AG04450 (cell line): ENCODE measurements at regions not wholly inside any gene's neighbourhood (a gene's known extent, or its start where the extent isn't known, plus 50 kb on each side); places are given as distances from the start of the nearest gene placed in this dataset.

Source experiments
- CTCF ChIA-PET: fragments of 300-600, 350-600 bp; formaldehyde crosslinking; extraction: SDS; loops from one replicate; lab custom pipeline; 2022; ENCODE audit warnings: antibody characterized with exemption, inconsistent platforms; lab: Charles Lee
- POLR2A ChIA-PET: fragments of 350-600 bp; formaldehyde crosslinking; extraction: SDS; loops from one replicate; lab custom pipeline; 2021; ENCODE audit warnings: antibody characterized with exemption, inconsistent platforms; lab: Yijun Ruan, JAX
- DNase-seq: peaks from one replicate; pipeline ENCODE4 v3.0.0-alpha.2; 2011; ENCODE audit warnings: low read depth, low spot score
- H3K27ac ChIP-seq: one replicate; pipeline ENCODE4 v1.5.1; 2012; ENCODE audit warnings: low read depth, low read length, control low read depth
- H3K27me3 ChIP-seq: one replicate; pipeline ENCODE4 v1.6.0; 2012; ENCODE audit warnings: low read length; ENCODE audit not compliant: control insufficient read depth, insufficient read depth
- H3K4me3 ChIP-seq: 2 replicates; pipeline ENCODE4 v1.5.1; 2011; ENCODE audit warnings: mild to moderate bottlenecking, low read depth, low read length, control low read depth
- H3K9me3 ChIP-seq: 2 replicates; pipeline ENCODE4 v1.5.1; 2012; ENCODE audit warnings: low read length; ENCODE audit not compliant: control insufficient read depth, insufficient read depth
- TF ChIP-seq, protein P1 (sequence below): IDR thresholded peaks from 2 replicates; pipeline ENCODE4 v1.5.1; 2011; ENCODE audit warnings: low read depth, low read length, control low read depth, inconsistent platforms

- no peak for DNase-seq
- Histone ChIP-seq H3K27me3 (no peaks in the 10 kb centered on the region), H3K4me3 (no peak overlapping the region), H3K9me3 (peaks cover 5% of the 10 kb centered on the region; the same call in 1 of the 2 replicates), H3K27ac (no peak overlapping the region)
- ChIA-PET POLR2A (no interaction called here), CTCF (no interaction called here)
- TF ChIP-seq, protein P1, sequence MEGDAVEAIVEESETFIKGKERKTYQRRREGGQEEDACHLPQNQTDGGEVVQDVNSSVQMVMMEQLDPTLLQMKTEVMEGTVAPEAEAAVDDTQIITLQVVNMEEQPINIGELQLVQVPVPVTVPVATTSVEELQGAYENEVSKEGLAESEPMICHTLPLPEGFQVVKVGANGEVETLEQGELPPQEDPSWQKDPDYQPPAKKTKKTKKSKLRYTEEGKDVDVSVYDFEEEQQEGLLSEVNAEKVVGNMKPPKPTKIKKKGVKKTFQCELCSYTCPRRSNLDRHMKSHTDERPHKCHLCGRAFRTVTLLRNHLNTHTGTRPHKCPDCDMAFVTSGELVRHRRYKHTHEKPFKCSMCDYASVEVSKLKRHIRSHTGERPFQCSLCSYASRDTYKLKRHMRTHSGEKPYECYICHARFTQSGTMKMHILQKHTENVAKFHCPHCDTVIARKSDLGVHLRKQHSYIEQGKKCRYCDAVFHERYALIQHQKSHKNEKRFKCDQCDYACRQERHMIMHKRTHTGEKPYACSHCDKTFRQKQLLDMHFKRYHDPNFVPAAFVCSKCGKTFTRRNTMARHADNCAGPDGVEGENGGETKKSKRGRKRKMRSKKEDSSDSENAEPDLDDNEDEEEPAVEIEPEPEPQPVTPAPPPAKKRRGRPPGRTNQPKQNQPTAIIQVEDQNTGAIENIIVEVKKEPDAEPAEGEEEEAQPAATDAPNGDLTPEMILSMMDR: no peak
These were observed 441.0 kb downstream of the PTPRU start for GRCh38 chr1:29677028-29678024.

- Histone ChIP-seq H3K9me3 (peaks cover 5% of the 10 kb centered on the region; the same call in 1 of the 2 replicates), H3K27me3 (no peaks in the 10 kb centered on the region), H3K4me3 (no peak overlapping the region), H3K27ac (no peak overlapping the region)
- CTCF ChIA-PET: no interaction called here
- DNase-seq: no peak
- TF ChIP-seq, protein P1: no peak
- POLR2A ChIA-PET: no interaction called here
These were observed 440.2 kb downstream of the PTPRU start for GRCh38 chr1:29676496-29676895.

GRCh38 chr1:29675481-29676263, 439.4 kb downstream of the PTPRU start:
- CTCF ChIA-PET: no interaction called here
- no peak overlapping the region for H3K27ac ChIP-seq
- TF ChIP-seq, protein P1: no peak

DNA sequence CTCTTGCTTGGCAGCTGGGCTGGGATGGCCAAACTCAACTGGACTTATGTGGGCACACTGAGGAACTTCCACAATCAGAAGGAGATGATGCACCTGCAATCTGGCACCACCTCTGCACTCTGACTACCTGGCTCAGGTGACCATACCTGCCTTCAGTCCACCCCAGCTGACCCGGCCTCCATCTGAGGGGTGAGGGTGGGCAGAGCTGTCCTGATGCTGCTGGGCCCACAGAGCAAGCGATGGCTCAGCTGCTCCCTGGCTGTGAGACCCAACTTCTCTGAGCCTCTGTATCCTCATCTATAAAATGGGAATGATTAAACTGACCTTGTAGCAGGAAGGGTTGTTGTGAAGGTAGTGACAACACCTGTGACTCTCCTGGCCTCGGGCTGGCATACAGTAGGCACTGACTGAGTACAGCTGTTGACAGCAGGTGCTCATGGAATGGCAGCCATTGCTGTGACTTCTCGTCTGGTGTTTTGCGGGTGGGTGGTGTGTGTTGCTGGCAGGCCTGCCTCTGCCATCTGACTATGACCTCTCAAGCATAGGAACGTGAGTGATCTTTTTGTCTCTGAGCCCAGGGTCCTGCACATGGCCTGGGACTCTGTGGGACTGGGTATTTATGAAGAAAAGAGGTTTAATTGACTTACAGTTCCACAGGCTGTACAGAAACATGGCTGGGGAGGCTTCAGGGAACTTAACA, 438.5 kb downstream of the PTPRU start:
- H3K27ac ChIP-seq: no peak overlapping the region
- TF ChIP-seq, protein P1: no peak
- ChIA-PET POLR2A (no interaction called here), CTCF (no interaction called here)
- no peaks in the 10 kb centered on the region for H3K27me3 ChIP-seq
- no peaks in the 10 kb centered on the region; the same call in 1 of the 2 replicates for H3K9me3 ChIP-seq
- no peak for DNase-seq
- no peak overlapping the region for H3K4me3 ChIP-seq

More at GRCh38 chr1:29675481-29676263, 439.4 kb downstream of the PTPRU start:
- Histone ChIP-seq H3K4me3 (no peak overlapping the region), H3K9me3 (peaks cover 5% of the 10 kb centered on the region; the same call in 1 of the 2 replicates), H3K27me3 (no peaks in the 10 kb centered on the region)
- no peak for DNase-seq
- POLR2A ChIA-PET: no interaction called here
